ENCODE measurements at regions not wholly inside any gene's neighbourhood (a gene's known extent, or its start where the extent isn't known, plus 50 kb on each side); places are given as distances from the start of the nearest gene placed in this dataset.

DNA sequence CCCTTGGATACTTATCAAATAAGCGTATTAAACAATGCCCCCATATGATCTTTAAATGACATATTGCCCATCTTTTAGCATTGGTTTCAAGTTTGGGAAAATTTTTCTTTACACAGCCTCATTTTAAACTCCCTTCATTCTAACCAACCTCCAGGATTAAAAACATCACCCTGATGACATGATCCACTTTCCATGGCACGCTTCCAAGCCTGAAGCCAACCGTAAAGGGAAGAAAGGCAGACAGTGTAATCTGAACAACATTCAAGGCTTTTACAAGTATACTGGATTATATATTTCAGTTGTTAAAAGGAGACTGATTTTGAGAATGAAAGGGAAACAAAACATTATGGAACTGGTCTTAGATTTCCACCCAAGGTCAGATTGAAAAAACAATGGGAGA, 1721.9 kb downstream of the OLFM4 start:
- no peak for DNase-seq (ENCODE audit: extremely low spot score, unreplicated experiment)
- Mint-ChIP-seq H3K27ac (no peak overlapping the region), H3K4me1 (ENCODE audit: unreplicated experiment) (peaks cover 3% of the 10 kb centered on the region), H3K36me3 (no peaks in the 10 kb centered on the region), H3K4me3 (no peak overlapping the region), H3K9me3 (no peaks in the 10 kb centered on the region), H3K27me3 (no peaks in the 10 kb centered on the region)
- TF ChIP-seq, protein P1, sequence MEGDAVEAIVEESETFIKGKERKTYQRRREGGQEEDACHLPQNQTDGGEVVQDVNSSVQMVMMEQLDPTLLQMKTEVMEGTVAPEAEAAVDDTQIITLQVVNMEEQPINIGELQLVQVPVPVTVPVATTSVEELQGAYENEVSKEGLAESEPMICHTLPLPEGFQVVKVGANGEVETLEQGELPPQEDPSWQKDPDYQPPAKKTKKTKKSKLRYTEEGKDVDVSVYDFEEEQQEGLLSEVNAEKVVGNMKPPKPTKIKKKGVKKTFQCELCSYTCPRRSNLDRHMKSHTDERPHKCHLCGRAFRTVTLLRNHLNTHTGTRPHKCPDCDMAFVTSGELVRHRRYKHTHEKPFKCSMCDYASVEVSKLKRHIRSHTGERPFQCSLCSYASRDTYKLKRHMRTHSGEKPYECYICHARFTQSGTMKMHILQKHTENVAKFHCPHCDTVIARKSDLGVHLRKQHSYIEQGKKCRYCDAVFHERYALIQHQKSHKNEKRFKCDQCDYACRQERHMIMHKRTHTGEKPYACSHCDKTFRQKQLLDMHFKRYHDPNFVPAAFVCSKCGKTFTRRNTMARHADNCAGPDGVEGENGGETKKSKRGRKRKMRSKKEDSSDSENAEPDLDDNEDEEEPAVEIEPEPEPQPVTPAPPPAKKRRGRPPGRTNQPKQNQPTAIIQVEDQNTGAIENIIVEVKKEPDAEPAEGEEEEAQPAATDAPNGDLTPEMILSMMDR (conservative IDR thresholded peaks at IDR 0.05), result no peak

DNA sequence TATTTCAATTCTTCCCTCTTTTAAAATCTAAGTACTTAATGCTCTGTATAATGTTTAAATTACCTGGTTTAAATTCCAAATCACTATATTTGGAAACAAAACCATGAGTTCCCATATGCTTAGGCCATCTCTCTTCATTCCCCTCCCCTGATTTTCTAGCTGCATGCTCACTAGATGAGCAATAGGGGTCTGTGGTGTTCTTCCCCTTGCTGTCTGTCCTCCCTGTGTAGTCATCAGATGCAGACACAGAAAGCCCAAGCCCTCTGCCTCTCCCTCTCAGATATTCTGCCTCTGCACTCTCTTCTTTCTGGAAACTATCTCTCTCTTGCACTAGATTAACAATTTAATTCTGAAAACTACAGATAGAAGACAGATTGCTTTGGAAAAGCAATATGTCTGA, 1730.2 kb downstream of the OLFM4 start:
- Mint-ChIP-seq H3K27ac (no peak overlapping the region), H3K27me3 (no peaks in the 10 kb centered on the region), H3K4me1 (ENCODE audit: unreplicated experiment) (no peaks in the 10 kb centered on the region), H3K4me3 (no peak overlapping the region), H3K9me3 (no peaks in the 10 kb centered on the region), H3K36me3 (no peaks in the 10 kb centered on the region)
- DNase-seq (ENCODE audit: extremely low spot score, unreplicated experiment), result no peak
- TF ChIP-seq, protein P1 (conservative IDR thresholded peaks at IDR 0.05), result no peak

DNA sequence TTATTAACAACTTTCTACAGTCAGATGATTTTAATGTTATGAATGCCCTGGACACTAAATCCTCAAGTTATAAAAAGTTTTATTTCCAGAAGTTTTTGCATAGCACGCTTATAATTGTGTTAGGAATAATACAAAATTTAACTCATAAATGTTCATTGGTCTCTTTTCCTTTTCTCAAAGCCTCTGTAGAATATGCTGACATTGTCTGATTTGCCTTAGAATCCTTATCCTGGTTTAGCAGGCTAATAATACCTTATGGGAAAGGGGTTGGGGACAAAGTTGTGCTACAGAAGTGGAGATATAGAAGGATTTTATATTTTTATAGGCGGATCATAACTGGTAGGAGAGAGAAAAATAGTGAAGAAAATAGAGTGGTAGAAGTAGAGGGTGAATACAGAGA, 1739.6 kb downstream of the OLFM4 start:
- no peak for DNase-seq (ENCODE audit: extremely low spot score, unreplicated experiment)
- Mint-ChIP-seq H3K36me3 (no peaks in the 10 kb centered on the region), H3K4me3 (no peak overlapping the region), H3K9me3 (peaks cover 6% of the 10 kb centered on the region), H3K4me1 (ENCODE audit: unreplicated experiment) (no peaks in the 10 kb centered on the region), H3K27ac (no peak overlapping the region), H3K27me3 (no peaks in the 10 kb centered on the region)
- TF ChIP-seq, protein P1 (conservative IDR thresholded peaks at IDR 0.05), result no peak

DNA sequence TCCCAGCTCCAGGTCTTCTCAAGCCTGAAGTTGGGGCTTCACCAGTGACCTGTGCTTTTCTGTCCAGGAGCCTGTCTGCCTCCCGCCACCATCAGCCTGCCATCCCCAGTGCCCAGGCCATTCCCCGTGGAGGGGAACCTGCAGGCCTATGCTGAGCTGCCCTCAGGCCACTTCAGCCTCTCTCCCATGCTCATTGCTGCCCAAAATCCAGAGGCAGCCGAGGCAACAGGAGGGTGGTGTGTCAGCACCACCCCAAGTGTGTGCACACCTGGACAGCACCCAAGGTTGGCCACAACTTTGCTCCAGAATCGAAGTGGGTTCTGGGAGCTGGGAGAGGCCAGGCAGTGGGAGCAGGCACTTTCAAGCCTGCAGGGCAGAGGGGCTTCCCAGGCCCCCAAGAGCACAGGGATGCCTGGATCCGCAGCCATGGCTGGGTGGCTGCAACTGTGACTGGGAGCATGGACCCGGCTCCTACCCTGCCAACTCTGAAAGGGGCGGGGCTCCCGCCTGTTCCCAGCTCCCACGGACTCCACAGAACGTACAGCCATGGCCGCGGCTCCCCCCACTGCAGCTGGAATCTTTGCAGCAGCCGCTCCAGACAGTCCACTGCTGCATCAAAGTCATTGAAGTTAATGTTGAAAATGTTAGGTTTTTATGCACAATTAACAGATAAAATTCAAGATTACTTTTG, 1747.0 kb downstream of the OLFM4 start:
- DNase-seq (ENCODE audit: extremely low spot score, unreplicated experiment), result no peak
- H3K27ac Mint-ChIP-seq, result no peak overlapping the region
- no peaks in the 10 kb centered on the region for H3K4me1 Mint-ChIP-seq (ENCODE audit: unreplicated experiment)
- TF ChIP-seq, protein P1 (conservative IDR thresholded peaks at IDR 0.05), result no peak
- H3K9me3 Mint-ChIP-seq, result no peaks in the 10 kb centered on the region
- no peaks in the 10 kb centered on the region for H3K27me3 Mint-ChIP-seq
- no peaks in the 10 kb centered on the region for H3K36me3 Mint-ChIP-seq
- no peak overlapping the region for H3K4me3 Mint-ChIP-seq

DNA sequence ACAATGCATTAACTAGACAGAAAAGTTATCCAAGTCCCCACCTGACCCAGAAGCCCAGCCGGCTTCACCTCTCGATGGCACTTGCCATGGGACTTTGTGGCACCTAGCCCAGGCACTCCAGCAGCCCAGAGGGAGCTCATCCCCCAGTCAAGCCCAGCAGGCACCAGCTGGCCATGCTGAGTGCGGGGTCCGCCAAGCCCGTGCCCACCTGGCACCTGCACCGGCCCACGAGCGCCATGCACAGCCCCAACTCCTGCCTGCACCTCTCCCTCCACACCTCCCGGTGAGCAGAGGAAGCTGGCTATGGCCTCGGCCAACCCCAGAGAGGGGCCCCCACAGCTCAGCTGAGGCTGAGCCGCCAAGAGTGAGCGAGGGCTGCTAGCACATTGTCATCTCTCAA, 1759.1 kb downstream of the OLFM4 start:
- Mint-ChIP-seq H3K4me1 (ENCODE audit: unreplicated experiment) (no peaks in the 10 kb centered on the region), H3K4me3 (no peak overlapping the region), H3K27me3 (no peaks in the 10 kb centered on the region), H3K36me3 (no peaks in the 10 kb centered on the region), H3K27ac (no peak overlapping the region), H3K9me3 (no peaks in the 10 kb centered on the region)
- TF ChIP-seq, protein P1 (conservative IDR thresholded peaks at IDR 0.05), result no peak
- no peak for DNase-seq (ENCODE audit: extremely low spot score, unreplicated experiment)

Data from type B pancreatic cell (in vitro differentiated cells).